GM18502 (cell line): ENCODE measurements at regions not wholly inside any gene's neighbourhood (a gene's known extent, or its start where the extent isn't known, plus 50 kb on each side); places are given as distances from the start of the nearest gene placed in this dataset.
A peak's percentile ranks its signal among the peaks of the same experiment; 100 is the strongest.
"Not testable (repeated sequence)": the region's sequence is repeated elsewhere in the genome, so short reads cannot be mapped to it uniquely, and the experiment has no call there.

Experiments
- ATAC-seq: cut with Tn5 transposase; IDR thresholded peaks from one replicate; pipeline ENCODE4 v1.9.1; 2021; ENCODE audit warnings: mild to moderate bottlenecking; ENCODE audit not compliant: unreplicated experiment, poor library complexity

GRCh38 chrX:44690129-44690528, 147.5 kb upstream of the FUNDC1 start:
- ATAC-seq: no peak

DNA sequence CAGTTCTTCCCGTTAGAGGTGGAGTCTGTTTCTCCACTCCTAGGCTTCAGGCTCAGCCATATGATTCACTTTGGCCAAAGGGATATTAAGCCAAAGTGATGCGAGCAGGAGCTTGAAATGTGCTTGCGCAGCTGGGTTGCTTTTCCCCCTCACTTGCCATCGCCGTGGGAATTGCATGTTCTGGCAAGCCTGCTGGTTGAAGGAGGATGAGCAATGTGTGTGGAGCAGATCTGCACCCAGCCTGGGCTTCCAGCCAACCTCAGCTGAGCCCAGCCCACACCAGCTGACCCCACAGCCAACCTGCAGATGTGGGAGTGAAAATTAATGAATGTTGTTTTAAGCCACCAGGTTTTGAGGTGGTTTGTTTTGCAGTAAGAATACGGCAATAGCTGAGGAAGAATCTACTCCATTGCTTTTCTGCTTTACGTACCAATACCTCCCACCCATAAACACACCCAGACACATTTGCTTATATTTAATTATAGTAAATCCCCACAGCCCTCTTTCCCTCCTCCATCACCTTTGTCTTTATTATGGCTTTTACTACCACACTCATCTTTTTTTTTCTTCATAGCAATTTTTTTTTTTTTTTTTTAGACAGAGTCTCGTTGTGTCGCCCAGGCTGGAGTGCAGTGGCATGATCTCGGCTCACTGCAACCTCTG, 132.8 kb upstream of the FUNDC1 start:
- ATAC-seq: no peak

- ATAC-seq: no peak
Observed at GRCh38 chrX:44674906-44675305, 132.2 kb upstream of the FUNDC1 start.

DNA sequence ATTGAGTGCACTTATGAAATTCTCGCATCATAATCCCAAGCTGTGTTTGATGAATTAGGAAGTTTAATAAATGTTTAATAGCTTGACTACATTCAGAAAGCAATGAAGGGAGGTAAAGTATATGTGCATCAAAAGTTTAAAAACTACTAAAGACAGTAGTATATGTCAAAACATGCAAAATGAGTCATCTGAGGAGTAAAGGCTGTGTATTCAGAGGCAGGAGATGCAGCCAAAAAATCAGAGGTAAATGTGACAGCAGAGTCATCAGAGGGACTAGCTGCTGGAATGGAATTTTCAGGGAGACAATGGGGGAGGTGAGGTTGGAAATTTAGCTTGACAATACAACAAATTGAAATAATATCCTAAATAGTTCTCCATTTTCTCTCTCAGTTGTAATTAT, 127.0 kb upstream of the FUNDC1 start:
- no peak for ATAC-seq

DNA sequence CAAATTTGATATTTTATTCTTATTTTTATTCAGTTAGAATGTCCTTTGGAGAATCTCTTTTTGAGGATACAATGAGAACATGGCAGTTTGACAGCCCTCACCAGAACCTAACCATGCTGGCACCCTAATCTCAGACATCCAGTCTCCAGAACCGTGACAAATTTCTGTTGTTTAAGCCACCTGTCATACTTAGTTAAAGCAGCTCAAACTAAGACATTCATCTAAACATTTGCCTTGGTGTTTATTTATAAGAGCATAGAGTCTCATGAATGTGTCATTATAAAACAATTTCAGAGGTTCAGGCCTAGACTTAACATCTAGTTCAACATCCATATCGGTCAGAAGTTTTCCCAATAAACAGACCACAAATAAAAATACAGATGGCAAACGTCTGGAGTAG, 125.1 kb upstream of the FUNDC1 start:
- ATAC-seq: no peak

DNA sequence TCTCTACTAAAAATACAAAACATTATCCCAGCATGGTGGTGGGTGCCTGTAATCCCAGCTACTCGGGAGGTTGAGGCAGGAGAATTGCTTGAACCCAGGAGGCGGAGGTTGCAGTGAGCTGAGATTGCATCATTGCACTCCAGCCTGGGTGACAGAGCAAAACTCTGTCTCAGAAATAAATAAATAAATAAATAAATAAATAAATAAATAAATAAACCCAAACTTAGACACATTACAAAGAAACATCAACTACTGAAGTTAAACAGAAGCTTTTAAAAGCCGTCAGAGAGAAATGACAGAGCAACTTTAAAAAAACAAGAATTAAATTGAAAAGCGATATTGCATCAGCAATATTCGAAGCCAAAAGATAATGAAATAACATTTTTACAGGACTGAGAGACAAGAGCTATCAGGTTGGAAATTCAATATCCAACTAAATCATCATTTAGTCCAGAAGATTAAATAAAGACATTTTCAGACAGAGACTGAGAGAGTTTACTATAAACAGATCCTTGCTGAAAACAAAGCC, 115.1 kb upstream of the FUNDC1 start:
- not testable (repeated sequence) for ATAC-seq

DNA sequence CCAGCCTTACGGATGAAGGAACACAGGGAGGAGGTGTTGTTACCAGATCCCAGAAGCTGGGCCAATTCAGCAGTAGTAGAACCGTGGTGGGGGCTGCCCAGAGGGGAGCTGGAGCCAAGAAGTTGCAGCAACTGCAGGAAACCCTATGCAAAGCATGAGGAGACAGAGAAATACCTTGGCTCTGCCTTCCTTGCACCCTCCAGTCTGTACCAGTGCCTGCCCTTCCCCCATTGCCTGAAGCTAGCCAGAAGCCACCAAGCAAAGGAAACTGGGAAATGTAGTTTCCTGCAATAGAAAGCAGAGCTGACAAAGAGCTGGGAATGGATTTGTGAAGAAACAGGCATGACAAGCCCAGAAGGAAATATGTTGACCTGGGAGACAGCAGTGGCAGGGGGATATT, 108.7 kb upstream of the FUNDC1 start:
- ATAC-seq: no peak

GRCh38 chrX:44643723-44644122, 101.1 kb upstream of the FUNDC1 start:
- ATAC-seq: no peak

DNA sequence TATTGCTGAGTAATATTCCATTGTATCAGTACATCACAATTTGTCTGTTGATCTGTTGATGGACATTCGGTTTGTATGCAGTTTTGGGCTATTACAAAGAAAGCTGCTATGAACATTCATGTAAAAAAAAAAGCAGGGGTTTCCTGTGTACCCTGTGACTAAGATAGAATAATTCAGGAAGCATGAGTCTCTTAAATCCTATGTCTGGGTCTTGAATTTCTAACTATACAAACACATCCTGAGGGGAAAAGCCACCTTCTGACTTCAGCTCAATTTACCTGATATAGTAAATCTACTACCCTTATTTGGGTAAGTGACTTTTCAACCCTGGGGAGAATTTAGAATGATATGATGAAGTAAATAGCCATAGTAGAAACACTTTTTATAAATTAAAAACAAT, 94.6 kb upstream of the FUNDC1 start:
- no peak for ATAC-seq

DNA sequence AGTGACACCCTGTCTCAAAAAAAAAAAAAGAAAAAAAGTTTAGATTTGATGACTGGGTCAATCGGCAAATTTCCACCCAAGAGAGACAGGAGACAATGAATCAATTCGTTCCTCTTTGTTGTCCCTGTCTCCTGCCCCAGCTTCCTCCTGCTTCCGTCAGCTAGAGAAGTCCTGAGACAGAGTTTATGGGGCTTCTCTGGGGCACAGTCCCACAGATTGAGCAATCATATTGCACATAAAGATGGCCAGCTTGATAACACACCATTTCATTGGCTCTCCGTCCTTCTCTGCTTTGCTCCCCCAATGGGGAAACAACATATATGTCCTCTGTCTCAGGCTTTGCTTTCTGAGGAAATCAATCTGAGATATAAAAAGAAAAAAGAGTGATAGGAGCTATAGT, 78.4 kb upstream of the FUNDC1 start:
- no peak for ATAC-seq

DNA sequence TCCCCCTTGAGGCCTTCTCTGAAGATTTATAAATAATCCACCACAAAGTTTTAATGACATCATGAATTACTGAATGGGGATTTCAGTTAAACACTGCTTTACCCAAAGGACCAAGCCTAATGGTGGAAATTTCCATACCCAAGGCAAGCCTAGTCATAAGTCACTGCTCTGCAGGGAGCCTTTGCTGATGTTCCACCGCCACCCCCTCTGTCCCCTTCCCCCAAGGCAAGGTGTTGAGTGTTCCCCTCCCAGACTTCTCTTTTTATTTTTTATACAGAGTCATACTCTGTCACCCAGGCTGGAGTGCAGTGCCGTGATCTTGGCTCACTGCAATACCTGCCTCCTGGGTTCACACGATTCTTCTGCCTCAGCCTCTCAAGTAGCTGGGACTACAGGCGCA, 76.4 kb upstream of the FUNDC1 start:
- no peak for ATAC-seq

GRCh38 chrX:44596277-44596676, 53.6 kb upstream of the FUNDC1 start:
- ATAC-seq: peak; percentile 98
